Upper lobe of left lung (tissue), 6 donors: ENCODE measurements at regions not wholly inside any gene's neighbourhood (a gene's known extent, or its start where the extent isn't known, plus 50 kb on each side); places are given as distances from the start of the nearest gene placed in this dataset.

ENCODE experiments used
- ATAC-seq, 2 donors: fragments of 200-7000 bp; cut with Tn5 transposase; one replicate each; pipeline ENCODE4 v1.9.1; 2022; ENCODE audit warnings: mild to moderate bottlenecking in 2 of 2, moderate library complexity in 2 of 2; ENCODE audit not compliant: low FRiP score in 2 of 2
- DNase-seq, 2 donors: peaks; one replicate each; pipeline ENCODE4 v3.0.0-alpha.2; 2019 to 2020
- H3K27ac ChIP-seq, 4 donors: fragments of 200-600 bp; sonication (generic); one replicate each; pipeline ENCODE4 v1.5.1; 2016 to 2019
- H3K27me3 ChIP-seq, 4 donors: fragments of 200-600 bp; sonication (generic); one replicate each; pipeline ENCODE4 v1.5.1; 2017 to 2019
- H3K36me3 ChIP-seq, 4 donors: fragments of 200-600 bp; sonication (generic); one replicate each; pipeline ENCODE4 v1.5.1; 2016 to 2019
- H3K4me1 ChIP-seq, 4 donors: fragments of 200-600 bp; sonication (generic); one replicate each; pipeline ENCODE4 v1.5.1; 2018 to 2019
- H3K4me3 ChIP-seq, 4 donors: fragments of 200-600 bp; sonication (generic); one replicate each; pipeline ENCODE4 v1.5.1; 2017 to 2019; ENCODE audit warnings: mild to moderate bottlenecking in 2 of 4, moderate library complexity in 1 of 4
- H3K9me3 ChIP-seq, 4 donors: fragments of 200-600 bp; sonication (generic); one replicate each; pipeline ENCODE4 v1.5.1; 2018 to 2019
- CTCF ChIP-seq, 6 experiments: fragments of 450-650 bp in 4 of 6; fragments of 200-600 bp in 2 of 6; sonication (generic) in 2 of 6; IDR thresholded peaks; one replicate each; pipeline ENCODE4 v1.5.1; 2016 to 2019; ENCODE audit warnings: antibody characterized with exemption in 6 of 6
- EP300 ChIP-seq, 4 donors: sonication (generic); formaldehyde crosslinking; IDR thresholded peaks; one replicate each; pipeline ENCODE4 v1.5.1; 2017; ENCODE audit warnings: antibody characterized with exemption in 4 of 4, control low read depth in 2 of 4
- POLR2A ChIP-seq, 4 donors: fragments of 450-650 bp; IDR thresholded peaks; one replicate each; pipeline ENCODE4 v1.5.1; 2016 to 2017; ENCODE audit warnings: antibody characterized with exemption in 4 of 4, mild to moderate bottlenecking in 2 of 4
- POLR2AphosphoS5 ChIP-seq, 2 donors: sonication (generic); formaldehyde crosslinking; IDR thresholded peaks; one replicate each; pipeline ENCODE4 v1.5.1; 2017; ENCODE audit warnings: antibody characterized with exemption in 2 of 2
- WGBS, 2 donors: methylation state at CpG; one replicate each; pipeline ENCODE4 v1.1.5; 2017 to 2018; 5-methylcytosine and 5-hydroxymethylcytosine counted together
- donor health status: DM: no; HTN: no; CAD: no; lungs with moderate emphysema.
- donor health status: DM: no; HTN: yes; CAD: no; lungs with severe emphysema.

- ATAC-seq (no peak), DNase-seq (no peak)
- no peak for TF ChIP-seq POLR2A (IDR thresholded peaks at IDR 0.05)
- TF ChIP-seq EP300 (IDR thresholded peaks at IDR 0.05) = no peak
- no peak for TF ChIP-seq CTCF (IDR thresholded peaks at IDR 0.05)
- no peak for TF ChIP-seq POLR2AphosphoS5 (IDR thresholded peaks at IDR 0.05)
- H3K27me3 ChIP-seq = no peaks in the 10 kb centered on the region
- H3K4me3 ChIP-seq = no peak overlapping the region
- H3K27ac ChIP-seq = no peak overlapping the region
- no peaks in the 10 kb centered on the region for H3K36me3 ChIP-seq
- 81 to 89% methylated on average over 1 of the region's 1 CpG for WGBS, 2 donors
- no peaks in the 10 kb centered on the region for H3K9me3 ChIP-seq
- H3K4me1 ChIP-seq = no peaks in the 10 kb centered on the region
Observed at GRCh38 chr16:79809376-79809775, 208.8 kb upstream of the MAF start.

- H3K27ac ChIP-seq = no peak overlapping the region
- no peak overlapping the region for H3K4me3 ChIP-seq
- WGBS, 2 donors = 59 to 69% methylated on average over 3 of the region's 3 CpGs
- H3K4me1 ChIP-seq = no peaks in the 10 kb centered on the region
- no peaks in the 10 kb centered on the region for H3K27me3 ChIP-seq
- H3K9me3 ChIP-seq = no peaks in the 10 kb centered on the region
- DNase-seq = no peak
- no peak for TF ChIP-seq POLR2AphosphoS5 (IDR thresholded peaks at IDR 0.05)
- TF ChIP-seq EP300 (IDR thresholded peaks at IDR 0.05) = no peak
- TF ChIP-seq POLR2A (IDR thresholded peaks at IDR 0.05) = no peak
- no peak for TF ChIP-seq CTCF (IDR thresholded peaks at IDR 0.05)
- ATAC-seq = no peak
- no peaks in the 10 kb centered on the region for H3K36me3 ChIP-seq
Observed at GRCh38 chr16:79808731-79809130, 208.2 kb upstream of the MAF start.

- Histone ChIP-seq H3K27me3 (no peaks in the 10 kb centered on the region), H3K27ac (no peak overlapping the region), H3K9me3 (no peaks in the 10 kb centered on the region), H3K36me3 (no peaks in the 10 kb centered on the region), H3K4me3 (no peak overlapping the region), H3K4me1 (no peaks in the 10 kb centered on the region)
- ATAC-seq (no peak), DNase-seq (no peak)
- TF ChIP-seq POLR2A (IDR thresholded peaks at IDR 0.05) (no peak), EP300 (IDR thresholded peaks at IDR 0.05) (no peak), POLR2AphosphoS5 (IDR thresholded peaks at IDR 0.05) (no peak), CTCF (IDR thresholded peaks at IDR 0.05) (no peak)
- WGBS, 2 donors = 83 to 90% methylated on average over 4 of the region's 4 CpGs
Observed at GRCh38 chr16:79806757-79807156, 206.2 kb upstream of the MAF start.

- H3K36me3 ChIP-seq = no peaks in the 10 kb centered on the region
- 53 to 80% methylated on average over 2 of the region's 2 CpGs for WGBS, 2 donors
- no peak for TF ChIP-seq CTCF (IDR thresholded peaks at IDR 0.05)
- TF ChIP-seq POLR2A (IDR thresholded peaks at IDR 0.05) = no peak
- no peak for TF ChIP-seq POLR2AphosphoS5 (IDR thresholded peaks at IDR 0.05)
- no peak for TF ChIP-seq EP300 (IDR thresholded peaks at IDR 0.05)
- no peak overlapping the region for H3K4me3 ChIP-seq
- DNase-seq (no peak), ATAC-seq (no peak)
- no peak overlapping the region for H3K27ac ChIP-seq
- no peaks in the 10 kb centered on the region for H3K4me1 ChIP-seq
- H3K27me3 ChIP-seq = no peaks in the 10 kb centered on the region
- no peaks in the 10 kb centered on the region for H3K9me3 ChIP-seq
Observed at GRCh38 chr16:79805621-79806020, 205.1 kb upstream of the MAF start.

- DNase-seq = no peak
- ATAC-seq = peak in 1 of 2 donors; percentile 62
- Histone ChIP-seq H3K4me3 (no peak overlapping the region), H3K4me1 (no peaks in the 10 kb centered on the region), H3K27ac (no peak overlapping the region), H3K9me3 (no peaks in the 10 kb centered on the region), H3K27me3 (no peaks in the 10 kb centered on the region), H3K36me3 (no peaks in the 10 kb centered on the region)
- TF ChIP-seq POLR2AphosphoS5 (IDR thresholded peaks at IDR 0.05) = no peak
- TF ChIP-seq EP300 (IDR thresholded peaks at IDR 0.05) = no peak
- no peak for TF ChIP-seq CTCF (IDR thresholded peaks at IDR 0.05)
- TF ChIP-seq POLR2A (IDR thresholded peaks at IDR 0.05) = no peak
- 84 to 87% methylated on average over 5 of the region's 5 CpGs for WGBS, 2 donors
Observed at GRCh38 chr16:79801646-79802045, 201.1 kb upstream of the MAF start.
